ENCODE measurements at regions not wholly inside any gene's neighbourhood (a gene's known extent, or its start where the extent isn't known, plus 50 kb on each side); places are given as distances from the start of the nearest gene placed in this dataset.

- H3K36me3 ChIP-seq (ENCODE audit: control insufficient read depth, insufficient read depth, low read length), result no peaks in the 10 kb centered on the region
- H3K4me1 ChIP-seq (ENCODE audit: control insufficient read depth, insufficient read depth, low read length), result peaks cover 15% of the 10 kb centered on the region
- H3K27ac ChIP-seq (ENCODE audit: low read depth, low read length), result peak overlapping the region; percentile 7; the same call in 1 of the 2 replicates
- no peaks in the 10 kb centered on the region for H3K27me3 ChIP-seq (ENCODE audit: control insufficient read depth, insufficient read depth, low read length)
- no peak overlapping the region for H3K9ac ChIP-seq (ENCODE audit: low read length)
- H3K4me3 ChIP-seq (ENCODE audit: low read depth, low read length), result no peak overlapping the region
- H3K9me3 ChIP-seq (ENCODE audit: control insufficient read depth, insufficient read depth, low read depth, low read length), result no peaks in the 10 kb centered on the region
Measured at GRCh38 chr6:98014442-98015201, 731.6 kb upstream of the MMS22L start.

- peaks cover 25% of the 10 kb centered on the region for H3K4me1 ChIP-seq (ENCODE audit: control insufficient read depth, insufficient read depth, low read length)
- no peaks in the 10 kb centered on the region for H3K36me3 ChIP-seq (ENCODE audit: control insufficient read depth, insufficient read depth, low read length)
- no peak overlapping the region for H3K4me3 ChIP-seq (ENCODE audit: low read depth, low read length)
- H3K27me3 ChIP-seq (ENCODE audit: control insufficient read depth, insufficient read depth, low read length), result no peaks in the 10 kb centered on the region
- H3K9ac ChIP-seq (ENCODE audit: low read length), result no peak overlapping the region
- H3K27ac ChIP-seq (ENCODE audit: low read depth, low read length), result no peak overlapping the region
- no peaks in the 10 kb centered on the region for H3K9me3 ChIP-seq (ENCODE audit: control insufficient read depth, insufficient read depth, low read depth, low read length)
Measured at GRCh38 chr6:98016565-98016964, 733.5 kb upstream of the MMS22L start.

GRCh38 chr6:98020222-98020621 lies 737.2 kb upstream of the MMS22L start:
- Histone ChIP-seq H3K27me3 (ENCODE audit: control insufficient read depth, insufficient read depth, low read length) (no peaks in the 10 kb centered on the region), H3K4me1 (ENCODE audit: control insufficient read depth, insufficient read depth, low read length) (peaks cover 14% of the 10 kb centered on the region), H3K27ac (ENCODE audit: low read depth, low read length) (no peak overlapping the region), H3K4me3 (ENCODE audit: low read depth, low read length) (no peak overlapping the region), H3K9me3 (ENCODE audit: control insufficient read depth, insufficient read depth, low read depth, low read length) (no peaks in the 10 kb centered on the region), H3K9ac (ENCODE audit: low read length) (no peak overlapping the region), H3K36me3 (ENCODE audit: control insufficient read depth, insufficient read depth, low read length) (no peaks in the 10 kb centered on the region)

- Histone ChIP-seq H3K9me3 (ENCODE audit: control insufficient read depth, insufficient read depth, low read depth, low read length) (no peaks in the 10 kb centered on the region), H3K9ac (ENCODE audit: low read length) (no peak overlapping the region), H3K27ac (ENCODE audit: low read depth, low read length) (no peak overlapping the region), H3K27me3 (ENCODE audit: control insufficient read depth, insufficient read depth, low read length) (no peaks in the 10 kb centered on the region), H3K36me3 (ENCODE audit: control insufficient read depth, insufficient read depth, low read length) (no peaks in the 10 kb centered on the region), H3K4me3 (ENCODE audit: low read depth, low read length) (no peak overlapping the region), H3K4me1 (ENCODE audit: control insufficient read depth, insufficient read depth, low read length) (peaks cover 12% of the 10 kb centered on the region; the same call in 1 of the 2 replicates)
Measured at GRCh38 chr6:98024359-98024758, 741.3 kb upstream of the MMS22L start.

- no peaks in the 10 kb centered on the region for H3K27me3 ChIP-seq (ENCODE audit: control insufficient read depth, insufficient read depth, low read length)
- H3K36me3 ChIP-seq (ENCODE audit: control insufficient read depth, insufficient read depth, low read length), result no peaks in the 10 kb centered on the region
- no peak overlapping the region for H3K9ac ChIP-seq (ENCODE audit: low read length)
- no peak overlapping the region for H3K4me3 ChIP-seq (ENCODE audit: low read depth, low read length)
- no peaks in the 10 kb centered on the region for H3K9me3 ChIP-seq (ENCODE audit: control insufficient read depth, insufficient read depth, low read depth, low read length)
- no peaks in the 10 kb centered on the region for H3K4me1 ChIP-seq (ENCODE audit: control insufficient read depth, insufficient read depth, low read length)
- H3K27ac ChIP-seq (ENCODE audit: low read depth, low read length), result no peak overlapping the region
Measured at GRCh38 chr6:98027898-98028297, 744.9 kb upstream of the MMS22L start.

GRCh38 chr6:98033617-98034016 lies 750.6 kb upstream of the MMS22L start:
- H3K27ac ChIP-seq (ENCODE audit: low read depth, low read length), result no peak overlapping the region
- no peaks in the 10 kb centered on the region for H3K27me3 ChIP-seq (ENCODE audit: control insufficient read depth, insufficient read depth, low read length)
- H3K4me3 ChIP-seq (ENCODE audit: low read depth, low read length), result no peak overlapping the region
- H3K9me3 ChIP-seq (ENCODE audit: control insufficient read depth, insufficient read depth, low read depth, low read length), result no peaks in the 10 kb centered on the region
- H3K36me3 ChIP-seq (ENCODE audit: control insufficient read depth, insufficient read depth, low read length), result no peaks in the 10 kb centered on the region
- peaks cover 28% of the 10 kb centered on the region for H3K4me1 ChIP-seq (ENCODE audit: control insufficient read depth, insufficient read depth, low read length)
- no peak overlapping the region for H3K9ac ChIP-seq (ENCODE audit: low read length)

- no peaks in the 10 kb centered on the region for H3K36me3 ChIP-seq (ENCODE audit: control insufficient read depth, insufficient read depth, low read length)
- H3K27ac ChIP-seq (ENCODE audit: low read depth, low read length), result peak overlapping the region; percentile 24
- H3K4me1 ChIP-seq (ENCODE audit: control insufficient read depth, insufficient read depth, low read length), result peaks cover 56% of the 10 kb centered on the region
- H3K9ac ChIP-seq (ENCODE audit: low read length), result peak overlapping the region; percentile 37
- H3K4me3 ChIP-seq (ENCODE audit: low read depth, low read length), result no peak overlapping the region
- no peaks in the 10 kb centered on the region for H3K27me3 ChIP-seq (ENCODE audit: control insufficient read depth, insufficient read depth, low read length)
- no peaks in the 10 kb centered on the region for H3K9me3 ChIP-seq (ENCODE audit: control insufficient read depth, insufficient read depth, low read depth, low read length)
Measured at GRCh38 chr6:98036344-98036923, 753.4 kb upstream of the MMS22L start.

- Histone ChIP-seq H3K4me1 (ENCODE audit: control insufficient read depth, insufficient read depth, low read length) (peaks cover 67% of the 10 kb centered on the region), H3K9me3 (ENCODE audit: control insufficient read depth, insufficient read depth, low read depth, low read length) (no peaks in the 10 kb centered on the region), H3K27me3 (ENCODE audit: control insufficient read depth, insufficient read depth, low read length) (no peaks in the 10 kb centered on the region), H3K4me3 (ENCODE audit: low read depth, low read length) (no peak overlapping the region), H3K9ac (ENCODE audit: low read length) (no peak overlapping the region), H3K27ac (ENCODE audit: low read depth, low read length) (peak overlapping the region; percentile 24), H3K36me3 (ENCODE audit: control insufficient read depth, insufficient read depth, low read length) (no peaks in the 10 kb centered on the region)
Measured at GRCh38 chr6:98037571-98037970, 754.6 kb upstream of the MMS22L start.

GRCh38 chr6:98039443-98039842 lies 756.4 kb upstream of the MMS22L start:
- H3K9me3 ChIP-seq (ENCODE audit: control insufficient read depth, insufficient read depth, low read depth, low read length), result no peaks in the 10 kb centered on the region
- no peaks in the 10 kb centered on the region for H3K36me3 ChIP-seq (ENCODE audit: control insufficient read depth, insufficient read depth, low read length)
- no peaks in the 10 kb centered on the region for H3K27me3 ChIP-seq (ENCODE audit: control insufficient read depth, insufficient read depth, low read length)
- peaks cover 86% of the 10 kb centered on the region for H3K4me1 ChIP-seq (ENCODE audit: control insufficient read depth, insufficient read depth, low read length)
- peak overlapping the region; percentile 35 for H3K4me3 ChIP-seq (ENCODE audit: low read depth, low read length)
- H3K9ac ChIP-seq (ENCODE audit: low read length), result peak overlapping the region; percentile 68
- H3K27ac ChIP-seq (ENCODE audit: low read depth, low read length), result peak overlapping the region; percentile 85

- Histone ChIP-seq H3K27me3 (ENCODE audit: control insufficient read depth, insufficient read depth, low read length) (no peaks in the 10 kb centered on the region), H3K27ac (ENCODE audit: low read depth, low read length) (peak overlapping the region; percentile 85), H3K36me3 (ENCODE audit: control insufficient read depth, insufficient read depth, low read length) (no peaks in the 10 kb centered on the region), H3K4me1 (ENCODE audit: control insufficient read depth, insufficient read depth, low read length) (peaks cover 92% of the 10 kb centered on the region), H3K9ac (ENCODE audit: low read length) (peak overlapping the region; percentile 76), H3K9me3 (ENCODE audit: control insufficient read depth, insufficient read depth, low read depth, low read length) (no peaks in the 10 kb centered on the region), H3K4me3 (ENCODE audit: low read depth, low read length) (peak overlapping the region; percentile 35)
Measured at GRCh38 chr6:98039904-98040607, 757.0 kb upstream of the MMS22L start.

GRCh38 chr6:98041056-98041455 lies 758.0 kb upstream of the MMS22L start:
- peak overlapping the region; percentile 79 for H3K27ac ChIP-seq (ENCODE audit: low read depth, low read length)
- no peaks in the 10 kb centered on the region for H3K36me3 ChIP-seq (ENCODE audit: control insufficient read depth, insufficient read depth, low read length)
- H3K9me3 ChIP-seq (ENCODE audit: control insufficient read depth, insufficient read depth, low read depth, low read length), result no peaks in the 10 kb centered on the region
- H3K9ac ChIP-seq (ENCODE audit: low read length), result peak overlapping the region; percentile 76
- H3K27me3 ChIP-seq (ENCODE audit: control insufficient read depth, insufficient read depth, low read length), result no peaks in the 10 kb centered on the region
- H3K4me1 ChIP-seq (ENCODE audit: control insufficient read depth, insufficient read depth, low read length), result peaks cover 98% of the 10 kb centered on the region
- H3K4me3 ChIP-seq (ENCODE audit: low read depth, low read length), result no peak overlapping the region

Data from HUES6 (cell line).